ENCODE measurements at regions not wholly inside any gene's neighbourhood (a gene's known extent, or its start where the extent isn't known, plus 50 kb on each side); places are given as distances from the start of the nearest gene placed in this dataset.

DNA sequence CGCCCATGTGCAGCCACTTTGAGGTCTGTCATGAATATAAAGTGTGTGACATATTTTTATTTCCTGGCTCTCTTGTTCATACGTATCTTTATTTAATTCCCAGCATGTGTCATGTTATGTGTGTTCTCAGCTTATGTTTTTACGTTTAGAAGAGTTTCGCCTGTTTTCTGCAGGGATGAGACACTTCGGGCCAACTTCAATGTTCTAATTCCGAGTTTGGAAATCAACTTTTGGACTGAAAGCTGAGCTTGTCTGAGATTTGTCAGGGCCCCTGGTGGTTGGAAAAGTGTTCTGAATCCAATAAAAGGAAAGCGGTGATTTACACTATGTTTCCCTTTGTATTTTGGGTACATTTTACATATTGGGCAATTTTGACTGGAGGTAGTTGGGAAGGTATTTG, 810.7 kb downstream of the TBC1D22A start:
- no peaks in the 10 kb centered on the region for H3K9me3 ChIP-seq (ENCODE audit: severe bottlenecking)
- H3K36me3 ChIP-seq (ENCODE audit: low read depth): no peaks in the 10 kb centered on the region
- H3K27ac ChIP-seq (ENCODE audit: poor library complexity, severe bottlenecking): no peak overlapping the region
- no peaks in the 10 kb centered on the region for H3K4me1 ChIP-seq (ENCODE audit: insufficient read depth, poor library complexity, severe bottlenecking)
- TF ChIP-seq, protein P1, sequence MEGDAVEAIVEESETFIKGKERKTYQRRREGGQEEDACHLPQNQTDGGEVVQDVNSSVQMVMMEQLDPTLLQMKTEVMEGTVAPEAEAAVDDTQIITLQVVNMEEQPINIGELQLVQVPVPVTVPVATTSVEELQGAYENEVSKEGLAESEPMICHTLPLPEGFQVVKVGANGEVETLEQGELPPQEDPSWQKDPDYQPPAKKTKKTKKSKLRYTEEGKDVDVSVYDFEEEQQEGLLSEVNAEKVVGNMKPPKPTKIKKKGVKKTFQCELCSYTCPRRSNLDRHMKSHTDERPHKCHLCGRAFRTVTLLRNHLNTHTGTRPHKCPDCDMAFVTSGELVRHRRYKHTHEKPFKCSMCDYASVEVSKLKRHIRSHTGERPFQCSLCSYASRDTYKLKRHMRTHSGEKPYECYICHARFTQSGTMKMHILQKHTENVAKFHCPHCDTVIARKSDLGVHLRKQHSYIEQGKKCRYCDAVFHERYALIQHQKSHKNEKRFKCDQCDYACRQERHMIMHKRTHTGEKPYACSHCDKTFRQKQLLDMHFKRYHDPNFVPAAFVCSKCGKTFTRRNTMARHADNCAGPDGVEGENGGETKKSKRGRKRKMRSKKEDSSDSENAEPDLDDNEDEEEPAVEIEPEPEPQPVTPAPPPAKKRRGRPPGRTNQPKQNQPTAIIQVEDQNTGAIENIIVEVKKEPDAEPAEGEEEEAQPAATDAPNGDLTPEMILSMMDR (IDR thresholded peaks at IDR 0.05; ENCODE audit: poor library complexity, severe bottlenecking): no peak
- H3K27me3 ChIP-seq (ENCODE audit: insufficient read depth, poor library complexity, severe bottlenecking): peaks cover 6% of the 10 kb centered on the region
- H3K4me3 ChIP-seq (ENCODE audit: severe bottlenecking): no peak overlapping the region
- DNase-seq (ENCODE audit: low spot score) (no peak), ATAC-seq (ENCODE audit: low read depth) (no peak)

DNA sequence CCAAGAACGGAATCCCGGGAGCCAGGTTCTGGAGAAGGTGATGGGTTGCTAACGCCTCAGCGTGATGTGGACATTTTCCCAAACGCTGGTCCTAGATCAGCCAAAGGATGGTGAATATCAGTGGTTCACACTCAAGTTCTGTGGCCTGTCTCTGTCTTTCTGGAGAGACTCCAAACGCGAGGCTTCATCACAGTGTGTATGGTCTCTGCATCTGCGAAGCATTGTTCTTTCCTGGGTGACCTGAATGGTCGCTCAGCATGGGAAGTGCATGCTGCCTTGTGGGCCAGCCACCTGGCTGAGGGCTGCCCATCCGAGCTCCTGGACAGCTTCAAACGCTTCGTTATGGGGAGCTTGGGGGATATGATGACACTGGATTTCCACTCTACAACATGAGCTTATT, 810.0 kb downstream of the TBC1D22A start:
- Histone ChIP-seq H3K36me3 (ENCODE audit: low read depth) (no peaks in the 10 kb centered on the region), H3K9me3 (ENCODE audit: severe bottlenecking) (no peaks in the 10 kb centered on the region), H3K4me1 (ENCODE audit: insufficient read depth, poor library complexity, severe bottlenecking) (no peaks in the 10 kb centered on the region), H3K27ac (ENCODE audit: poor library complexity, severe bottlenecking) (no peak overlapping the region), H3K27me3 (ENCODE audit: insufficient read depth, poor library complexity, severe bottlenecking) (peaks cover 6% of the 10 kb centered on the region), H3K4me3 (ENCODE audit: severe bottlenecking) (no peak overlapping the region)
- ATAC-seq (ENCODE audit: low read depth) (no peak), DNase-seq (ENCODE audit: low spot score) (no peak)
- TF ChIP-seq, protein P1 (IDR thresholded peaks at IDR 0.05; ENCODE audit: poor library complexity, severe bottlenecking): no peak

DNA sequence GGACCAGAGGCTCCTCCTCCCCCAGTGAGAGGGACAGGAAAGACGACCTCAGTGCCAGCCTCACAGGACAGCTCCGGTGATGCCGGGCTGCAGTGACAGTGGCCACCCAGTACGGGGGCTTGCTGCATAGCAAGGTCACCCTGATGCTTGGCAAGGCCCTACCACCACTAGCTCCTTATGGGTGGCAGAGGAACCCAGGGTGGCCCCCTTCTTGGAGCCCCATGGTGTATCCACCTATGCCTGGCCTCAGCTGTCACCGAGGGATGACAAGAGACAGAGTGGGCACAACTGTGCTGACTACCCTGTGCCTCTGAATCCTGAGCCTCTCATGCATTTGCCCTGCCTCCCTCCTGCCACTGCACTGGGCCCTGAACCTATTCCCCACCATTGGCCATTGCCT, 809.2 kb downstream of the TBC1D22A start:
- TF ChIP-seq, protein P1 (IDR thresholded peaks at IDR 0.05; ENCODE audit: poor library complexity, severe bottlenecking): no peak
- DNase-seq (ENCODE audit: low spot score): no peak
- peaks cover 6% of the 10 kb centered on the region for H3K27me3 ChIP-seq (ENCODE audit: insufficient read depth, poor library complexity, severe bottlenecking)
- H3K9me3 ChIP-seq (ENCODE audit: severe bottlenecking): no peaks in the 10 kb centered on the region
- no peak overlapping the region for H3K27ac ChIP-seq (ENCODE audit: poor library complexity, severe bottlenecking)
- ATAC-seq (ENCODE audit: low read depth): no peak
- H3K36me3 ChIP-seq (ENCODE audit: low read depth): no peaks in the 10 kb centered on the region
- no peaks in the 10 kb centered on the region for H3K4me1 ChIP-seq (ENCODE audit: insufficient read depth, poor library complexity, severe bottlenecking)
- no peak overlapping the region for H3K4me3 ChIP-seq (ENCODE audit: severe bottlenecking)

DNA sequence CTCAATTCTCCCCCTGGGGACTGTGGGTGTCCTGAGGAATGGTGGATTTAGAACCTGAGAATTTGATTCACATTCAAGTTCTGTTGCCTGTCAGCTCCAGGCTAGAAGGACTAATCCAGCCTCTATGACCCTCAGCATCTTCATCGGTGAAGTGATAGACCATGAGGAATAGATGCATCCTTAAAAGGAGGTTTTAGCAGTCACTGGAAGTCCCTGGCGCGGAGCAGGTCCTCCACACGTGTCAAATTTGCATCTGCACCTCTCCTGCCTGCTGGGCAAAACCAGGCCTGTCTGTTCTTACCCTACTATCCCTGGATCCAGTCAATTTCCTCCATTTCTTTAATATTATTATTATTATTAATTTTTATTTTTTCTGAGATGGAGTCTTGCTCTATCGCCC, 808.4 kb downstream of the TBC1D22A start:
- no peak for ATAC-seq (ENCODE audit: low read depth)
- H3K4me3 ChIP-seq (ENCODE audit: severe bottlenecking): no peak overlapping the region
- H3K4me1 ChIP-seq (ENCODE audit: insufficient read depth, poor library complexity, severe bottlenecking): no peaks in the 10 kb centered on the region
- H3K27me3 ChIP-seq (ENCODE audit: insufficient read depth, poor library complexity, severe bottlenecking): no peaks in the 10 kb centered on the region
- TF ChIP-seq, protein P1 (IDR thresholded peaks at IDR 0.05; ENCODE audit: poor library complexity, severe bottlenecking): no peak
- H3K9me3 ChIP-seq (ENCODE audit: severe bottlenecking): no peaks in the 10 kb centered on the region
- H3K27ac ChIP-seq (ENCODE audit: poor library complexity, severe bottlenecking): no peak overlapping the region
- H3K36me3 ChIP-seq (ENCODE audit: low read depth): no peaks in the 10 kb centered on the region
- DNase-seq (ENCODE audit: low spot score): no peak

- no peaks in the 10 kb centered on the region for H3K27me3 ChIP-seq (ENCODE audit: insufficient read depth, poor library complexity, severe bottlenecking)
- H3K4me1 ChIP-seq (ENCODE audit: insufficient read depth, poor library complexity, severe bottlenecking): no peaks in the 10 kb centered on the region
- ATAC-seq (ENCODE audit: low read depth): no peak
- DNase-seq (ENCODE audit: low spot score): no peak
- H3K36me3 ChIP-seq (ENCODE audit: low read depth): no peaks in the 10 kb centered on the region
- no peak overlapping the region for H3K27ac ChIP-seq (ENCODE audit: poor library complexity, severe bottlenecking)
- H3K9me3 ChIP-seq (ENCODE audit: severe bottlenecking): no peaks in the 10 kb centered on the region
- H3K4me3 ChIP-seq (ENCODE audit: severe bottlenecking): no peak overlapping the region
- TF ChIP-seq, protein P1 (IDR thresholded peaks at IDR 0.05; ENCODE audit: poor library complexity, severe bottlenecking): no peak
Measured at GRCh38 chr22:47570300-47570685, 807.8 kb downstream of the TBC1D22A start.
